Panc1 (cell line): ENCODE measurements at regions not wholly inside any gene's neighbourhood (a gene's known extent, or its start where the extent isn't known, plus 50 kb on each side); places are given as distances from the start of the nearest gene placed in this dataset.

ENCODE experiments used
- POLR2AphosphoS5 ChIP-seq: IDR thresholded peaks from 2 replicates; pipeline ENCODE4 v1.6.1; 2012; ENCODE audit warnings: mild to moderate bottlenecking, low read depth, low read length, moderate library complexity
- SIN3A ChIP-seq: IDR thresholded peaks from 2 replicates; pipeline ENCODE4 v1.6.1; 2012; ENCODE audit warnings: low read depth, mild to moderate bottlenecking, low read length, moderate library complexity, borderline replicate concordance; ENCODE audit not compliant: insufficient read depth
- TCF7L2 ChIP-seq: IDR thresholded peaks from 2 replicates; pipeline ENCODE4 v1.6.1; 2011; ENCODE audit warnings: mild to moderate bottlenecking, low read depth, low read length, inconsistent platforms
- TF ChIP-seq, protein P1 (sequence below): fragments of 450-650 bp; IDR thresholded peaks from 2 replicates; pipeline ENCODE4 v1.5.1; 2017; ENCODE audit warnings: mild to moderate bottlenecking

DNA sequence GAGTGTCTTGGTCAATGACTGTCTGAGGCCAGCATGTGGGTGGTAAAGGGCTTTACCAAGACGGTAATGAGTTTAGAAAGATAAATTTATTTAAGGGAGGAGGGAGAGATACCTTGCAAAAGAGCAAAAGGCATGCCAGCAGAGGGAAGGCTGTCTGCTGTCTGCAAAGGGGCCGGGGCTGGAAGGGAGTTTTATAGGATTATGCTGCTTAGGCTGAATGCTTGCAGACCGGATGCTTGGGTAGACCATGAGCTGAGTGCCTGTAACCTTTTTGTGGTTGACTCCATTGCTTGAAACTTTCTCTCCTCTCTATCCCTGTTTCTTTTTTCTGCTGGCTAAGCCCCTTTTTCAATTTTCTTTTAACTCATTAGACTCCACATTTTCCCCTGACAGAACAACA is 1543.0 kb downstream of the OTOL1 start:
- TF ChIP-seq, protein P1, sequence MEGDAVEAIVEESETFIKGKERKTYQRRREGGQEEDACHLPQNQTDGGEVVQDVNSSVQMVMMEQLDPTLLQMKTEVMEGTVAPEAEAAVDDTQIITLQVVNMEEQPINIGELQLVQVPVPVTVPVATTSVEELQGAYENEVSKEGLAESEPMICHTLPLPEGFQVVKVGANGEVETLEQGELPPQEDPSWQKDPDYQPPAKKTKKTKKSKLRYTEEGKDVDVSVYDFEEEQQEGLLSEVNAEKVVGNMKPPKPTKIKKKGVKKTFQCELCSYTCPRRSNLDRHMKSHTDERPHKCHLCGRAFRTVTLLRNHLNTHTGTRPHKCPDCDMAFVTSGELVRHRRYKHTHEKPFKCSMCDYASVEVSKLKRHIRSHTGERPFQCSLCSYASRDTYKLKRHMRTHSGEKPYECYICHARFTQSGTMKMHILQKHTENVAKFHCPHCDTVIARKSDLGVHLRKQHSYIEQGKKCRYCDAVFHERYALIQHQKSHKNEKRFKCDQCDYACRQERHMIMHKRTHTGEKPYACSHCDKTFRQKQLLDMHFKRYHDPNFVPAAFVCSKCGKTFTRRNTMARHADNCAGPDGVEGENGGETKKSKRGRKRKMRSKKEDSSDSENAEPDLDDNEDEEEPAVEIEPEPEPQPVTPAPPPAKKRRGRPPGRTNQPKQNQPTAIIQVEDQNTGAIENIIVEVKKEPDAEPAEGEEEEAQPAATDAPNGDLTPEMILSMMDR: no peak
- TF ChIP-seq TCF7L2 (no peak), POLR2AphosphoS5 (no peak), SIN3A (no peak)
